Stimulated activated memory B cell treated with anti-CD40 and anti-IgM and Interleukin-4, amounts not matched to agents 10 μg/mL and 1 μg/mL and 100 μg/mL, for 72 hours (primary cell): ENCODE measurements at regions not wholly inside any gene's neighbourhood (a gene's known extent, or its start where the extent isn't known, plus 50 kb on each side); places are given as distances from the start of the nearest gene placed in this dataset.
"Not testable (repeated sequence)": the region's sequence is repeated elsewhere in the genome, so short reads cannot be mapped to it uniquely, and the experiment has no call there.

ENCODE experiments used
- ATAC-seq: fragments of 150-1000 bp; cut with Tn5 transposase; 2 replicates; pipeline ENCODE4 v1.10.0; 2021
- H3K27ac Mint-ChIP-seq: one replicate; pipeline ENCODE4 v1.8.0; 2022; ENCODE audit warnings: mild to moderate bottlenecking, mixed read lengths
- H3K27me3 Mint-ChIP-seq: one replicate; pipeline ENCODE4 v1.8.0; 2022; ENCODE audit warnings: mixed read lengths
- H3K36me3 Mint-ChIP-seq: one replicate; pipeline ENCODE4 v1.8.0; 2022; ENCODE audit warnings: mixed read lengths
- H3K4me1 Mint-ChIP-seq: one replicate; pipeline ENCODE4 v1.8.0; 2022; ENCODE audit warnings: mixed read lengths
- H3K4me3 Mint-ChIP-seq: one replicate; pipeline ENCODE4 v1.8.0; 2022; ENCODE audit warnings: mild to moderate bottlenecking, moderate library complexity, mixed read lengths
- H3K9me3 Mint-ChIP-seq: one replicate; pipeline ENCODE4 v1.8.0; 2022; ENCODE audit warnings: mixed read lengths

DNA sequence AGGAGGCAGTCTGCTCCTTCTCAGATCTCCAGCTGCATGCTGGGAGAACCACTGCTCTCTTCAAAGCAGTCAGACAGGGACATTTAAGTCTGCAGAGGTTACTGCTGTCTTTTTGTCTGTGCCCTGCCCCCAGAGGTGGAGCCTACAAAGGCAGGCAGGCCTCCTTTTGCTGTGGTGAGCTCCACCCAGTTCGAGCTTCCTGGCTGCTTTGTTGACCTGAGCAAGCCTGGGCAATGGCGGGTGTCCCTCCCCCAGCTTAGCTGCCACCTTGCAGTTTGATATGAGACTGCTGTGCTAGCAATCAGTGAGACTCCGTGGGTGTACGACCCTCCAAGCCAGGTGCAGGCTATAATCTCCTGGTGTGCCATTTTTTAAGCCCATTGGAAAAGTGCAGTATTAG lies 52.3 kb upstream of the HCN1 start:
- H3K27ac Mint-ChIP-seq, H3K9me3 Mint-ChIP-seq: not testable (repeated sequence)

More for the DNA sequence above, 52.3 kb upstream of the HCN1 start:
- not testable (repeated sequence) for H3K36me3 Mint-ChIP-seq, ATAC-seq, H3K4me3 Mint-ChIP-seq, H3K4me1 Mint-ChIP-seq, H3K27me3 Mint-ChIP-seq
